Loucy (cell line): ENCODE measurements at regions not wholly inside any gene's neighbourhood (a gene's known extent, or its start where the extent isn't known, plus 50 kb on each side); places are given as distances from the start of the nearest gene placed in this dataset.

Experiments
- EZH2phosphoT487 ChIP-seq: fragments of 200-600 bp; IDR thresholded peaks from 2 replicates; pipeline ENCODE4 v1.6.1; 2018; ENCODE audit warnings: antibody characterized with exemption, mild to moderate bottlenecking, moderate library complexity, borderline replicate concordance
- TF ChIP-seq, protein P1 (sequence below): fragments of 200-600 bp; sonication (generic); conservative IDR thresholded peaks from 2 replicates; pipeline ENCODE4 v1.5.1; 2014; ENCODE audit warnings: mild to moderate bottlenecking, antibody characterized with exemption, low read length

DNA sequence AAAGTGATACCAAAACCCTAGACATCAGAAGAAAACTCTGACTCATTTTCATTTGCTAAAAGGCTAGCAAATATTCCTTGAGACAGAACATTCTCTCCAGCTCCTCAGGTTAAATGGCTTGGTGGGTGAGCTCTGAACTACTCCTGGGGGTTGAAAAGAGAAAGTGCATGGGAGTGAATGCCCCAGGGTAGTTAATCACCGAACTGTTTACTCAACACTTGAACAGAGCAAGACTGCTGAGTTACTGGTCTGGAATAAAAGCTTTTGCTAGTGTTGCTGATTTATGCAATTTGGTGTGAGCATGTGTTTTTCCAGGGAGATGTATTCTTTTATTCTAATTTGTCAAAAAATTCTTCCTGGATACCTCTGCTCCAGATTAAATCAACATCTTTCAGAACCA, 88.3 kb upstream of the PRDM9 start:
- TF ChIP-seq, protein P1, sequence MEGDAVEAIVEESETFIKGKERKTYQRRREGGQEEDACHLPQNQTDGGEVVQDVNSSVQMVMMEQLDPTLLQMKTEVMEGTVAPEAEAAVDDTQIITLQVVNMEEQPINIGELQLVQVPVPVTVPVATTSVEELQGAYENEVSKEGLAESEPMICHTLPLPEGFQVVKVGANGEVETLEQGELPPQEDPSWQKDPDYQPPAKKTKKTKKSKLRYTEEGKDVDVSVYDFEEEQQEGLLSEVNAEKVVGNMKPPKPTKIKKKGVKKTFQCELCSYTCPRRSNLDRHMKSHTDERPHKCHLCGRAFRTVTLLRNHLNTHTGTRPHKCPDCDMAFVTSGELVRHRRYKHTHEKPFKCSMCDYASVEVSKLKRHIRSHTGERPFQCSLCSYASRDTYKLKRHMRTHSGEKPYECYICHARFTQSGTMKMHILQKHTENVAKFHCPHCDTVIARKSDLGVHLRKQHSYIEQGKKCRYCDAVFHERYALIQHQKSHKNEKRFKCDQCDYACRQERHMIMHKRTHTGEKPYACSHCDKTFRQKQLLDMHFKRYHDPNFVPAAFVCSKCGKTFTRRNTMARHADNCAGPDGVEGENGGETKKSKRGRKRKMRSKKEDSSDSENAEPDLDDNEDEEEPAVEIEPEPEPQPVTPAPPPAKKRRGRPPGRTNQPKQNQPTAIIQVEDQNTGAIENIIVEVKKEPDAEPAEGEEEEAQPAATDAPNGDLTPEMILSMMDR = no peak
- no peak for TF ChIP-seq EZH2phosphoT487
